Lung (tissue), 11 donors: ENCODE measurements at regions not wholly inside any gene's neighbourhood (a gene's known extent, or its start where the extent isn't known, plus 50 kb on each side); places are given as distances from the start of the nearest gene placed in this dataset.

ENCODE experiments used
- ATAC-seq: fragments of 200-7000 bp; cut with Tn5 transposase; one replicate; pipeline ENCODE4 v1.9.1; 2020; ENCODE audit warnings: moderate number of reproducible peaks; ENCODE audit not compliant: insufficient read depth, low FRiP score
- DNase-seq, 3 donors: peaks; one replicate each; pipeline ENCODE4 v3.0.0-alpha.2; 2013 to 2017
- H3K27ac ChIP-seq, 2 donors: one replicate each; pipeline ENCODE4 v1.5.1; 2013; ENCODE audit warnings: mild to moderate bottlenecking in 2 of 2, moderate library complexity in 2 of 2, control low read depth in 1 of 2, inconsistent platforms in 1 of 2, low read depth in 1 of 2, low read length in 1 of 2
- H3K27me3 ChIP-seq, 3 donors: one replicate each; pipeline ENCODE4 v1.5.1; 2013; ENCODE audit warnings: low read length in 2 of 3; ENCODE audit not compliant: control insufficient read depth in 3 of 3, insufficient read depth in 3 of 3
- H3K36me3 ChIP-seq, 4 donors: one replicate each; pipeline ENCODE4 v1.5.1; 2013; ENCODE audit warnings: low read length in 4 of 4, mild to moderate bottlenecking in 1 of 4, moderate library complexity in 1 of 4; ENCODE audit not compliant: control insufficient read depth in 4 of 4, insufficient read depth in 4 of 4
- H3K4me1 ChIP-seq, 5 donors: one replicate each; pipeline ENCODE4 v1.5.1; 2013; ENCODE audit warnings: low read length in 5 of 5, mild to moderate bottlenecking in 2 of 5, moderate library complexity in 1 of 5; ENCODE audit not compliant: control insufficient read depth in 5 of 5, insufficient read depth in 5 of 5
- H3K4me3 ChIP-seq: one replicate; pipeline ENCODE4 v1.5.1; 2013; ENCODE audit warnings: mild to moderate bottlenecking, control low read depth, moderate library complexity
- H3K9ac ChIP-seq, 2 donors: one replicate each; pipeline ENCODE4 v1.5.1; 2013; ENCODE audit warnings: low read length in 2 of 2, control low read depth in 1 of 2; ENCODE audit not compliant: insufficient read depth in 1 of 2
- H3K9me3 ChIP-seq, 4 donors: one replicate each; pipeline ENCODE4 v1.5.1; 2013; ENCODE audit warnings: low read length in 3 of 4, mild to moderate bottlenecking in 1 of 4, moderate library complexity in 1 of 4; ENCODE audit not compliant: control insufficient read depth in 4 of 4, insufficient read depth in 3 of 4
- CTCF ChIP-seq: IDR thresholded peaks from 2 replicates; pipeline ENCODE4 v1.5.1; 2012; ENCODE audit warnings: mild to moderate bottlenecking; ENCODE audit errors: control extremely low read depth, extremely low read depth
- WGBS, 2 donors: extraction: QIAGEN DNeasy Blood & Tissue Kit; methylation state at CpG; one replicate each; pipeline ENCODE4 v1.1.7; 2013; 5-methylcytosine and 5-hydroxymethylcytosine counted together
- donor health status: control.
- donor health status: control.
- donor health status: Bipolar disorder and iron deficiency.
- donor health status: healthy.
- donor health status: DM: yes; HTN: yes; CAD: no.

DNA sequence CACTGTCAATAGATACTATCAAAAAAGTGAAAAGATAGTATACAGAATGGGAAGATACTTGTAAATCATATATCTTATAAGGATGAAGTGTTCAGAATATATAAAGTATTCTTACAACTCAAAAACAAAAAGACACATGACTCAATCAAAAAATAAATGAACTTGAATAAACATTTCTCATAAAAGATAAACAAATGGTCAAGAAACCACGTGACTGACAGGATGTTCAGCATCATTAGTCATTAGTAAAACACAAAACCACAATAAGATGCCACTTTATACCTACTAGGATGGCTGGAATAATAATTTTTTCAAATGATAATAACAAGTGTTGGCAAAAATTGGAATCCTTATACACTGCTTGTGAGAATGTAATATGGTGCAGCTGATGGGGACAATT, 729.1 kb upstream of the HS3ST5 start:
- Histone ChIP-seq H3K4me1 (no peaks in the 10 kb centered on the region), H3K36me3 (no peaks in the 10 kb centered on the region), H3K9me3 (peaks cover 0 to 5% (median 1%) of the 10 kb centered on the region in 4 donors), H3K4me3 (no peak overlapping the region), H3K27ac (no peak overlapping the region), H3K27me3 (no peaks in the 10 kb centered on the region), H3K9ac (no peak overlapping the region)
- DNase-seq (no peak), ATAC-seq (no peak)
- no peak for TF ChIP-seq CTCF
- WGBS, 2 donors = 36 to 54% methylated on average over 1 of the region's 1 CpG

- TF ChIP-seq CTCF = no peak
- WGBS, 2 donors = 33 to 46% methylated on average over 6 of the region's 6 CpGs
- DNase-seq (no peak), ATAC-seq (no peak)
- H3K4me3 ChIP-seq = no peak overlapping the region
- H3K36me3 ChIP-seq = no peaks in the 10 kb centered on the region
- H3K9me3 ChIP-seq = peaks cover 0 to 5% (median 1%) of the 10 kb centered on the region in 4 donors
- no peak overlapping the region for H3K9ac ChIP-seq
- no peaks in the 10 kb centered on the region for H3K27me3 ChIP-seq
- no peak overlapping the region for H3K27ac ChIP-seq
- no peaks in the 10 kb centered on the region for H3K4me1 ChIP-seq
Measured at GRCh38 chr6:115067690-115068447, 725.0 kb upstream of the HS3ST5 start.

DNA sequence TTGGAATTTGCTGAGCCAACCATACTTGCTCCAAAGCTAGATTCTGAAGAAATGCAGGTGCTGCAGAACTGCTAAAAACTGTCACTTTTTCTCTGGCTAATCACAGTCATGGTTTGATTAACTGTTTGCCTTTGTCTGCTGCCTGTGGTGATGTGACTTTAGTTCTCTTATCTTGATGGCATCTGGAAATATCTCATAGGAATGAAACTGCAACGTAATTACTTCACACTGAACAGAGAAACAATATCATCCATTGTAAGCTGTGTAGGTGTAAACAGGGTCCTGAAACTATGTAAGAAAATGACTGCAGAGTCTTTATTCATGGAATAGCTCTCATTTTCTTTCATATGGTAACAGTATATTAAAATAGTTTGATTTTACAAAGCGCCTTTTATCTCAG, 721.9 kb upstream of the HS3ST5 start:
- no peak overlapping the region for H3K4me3 ChIP-seq
- H3K36me3 ChIP-seq = no peaks in the 10 kb centered on the region
- DNase-seq = no peak
- no peak overlapping the region for H3K27ac ChIP-seq
- H3K27me3 ChIP-seq = no peaks in the 10 kb centered on the region
- no peak for TF ChIP-seq CTCF
- WGBS, 2 donors = 67 to 73% methylated on average over 2 of the region's 2 CpGs
- no peak for ATAC-seq
- no peak overlapping the region for H3K9ac ChIP-seq
- H3K4me1 ChIP-seq = no peaks in the 10 kb centered on the region
- no peaks in the 10 kb centered on the region for H3K9me3 ChIP-seq

DNA sequence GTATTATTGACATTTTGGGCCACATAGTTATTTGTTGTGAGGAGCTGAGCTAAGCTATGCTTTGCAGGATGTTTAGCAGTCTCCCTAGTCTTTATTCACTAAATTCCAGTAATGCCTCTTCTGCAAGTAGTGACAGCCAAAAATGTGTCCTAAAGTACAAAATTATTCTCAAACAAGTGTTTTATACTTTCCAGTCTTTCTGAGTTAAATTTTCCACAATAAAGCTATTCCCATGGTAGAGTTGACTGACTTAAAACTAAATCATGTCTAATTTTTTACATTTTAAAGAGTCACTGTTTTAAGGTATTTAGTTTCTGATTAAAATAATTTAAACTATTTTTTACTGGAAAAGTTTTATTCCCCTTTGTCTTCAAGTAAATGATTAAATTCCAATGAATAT, 717.8 kb upstream of the HS3ST5 start:
- Histone ChIP-seq H3K27me3 (no peaks in the 10 kb centered on the region), H3K36me3 (no peaks in the 10 kb centered on the region), H3K4me1 (no peaks in the 10 kb centered on the region), H3K9me3 (peaks cover 0 to 2% (median 0%) of the 10 kb centered on the region in 4 donors), H3K4me3 (no peak overlapping the region), H3K9ac (no peak overlapping the region), H3K27ac (no peak overlapping the region)
- TF ChIP-seq CTCF = no peak
- DNase-seq = no peak
- no peak for ATAC-seq
